ENCODE measurements at regions not wholly inside any gene's neighbourhood (a gene's known extent, or its start where the extent isn't known, plus 50 kb on each side); places are given as distances from the start of the nearest gene placed in this dataset.
"Not testable (repeated sequence)": the region's sequence is repeated elsewhere in the genome, so short reads cannot be mapped to it uniquely, and the experiment has no call there.

- in situ Hi-C loops (cut with HindIII; ENCODE audit: low sequenced_read_pairs), result no loop called here
These were observed 331.9 kb downstream of the NUP35 start for GRCh38 chr2:183456177-183456576.

DNA sequence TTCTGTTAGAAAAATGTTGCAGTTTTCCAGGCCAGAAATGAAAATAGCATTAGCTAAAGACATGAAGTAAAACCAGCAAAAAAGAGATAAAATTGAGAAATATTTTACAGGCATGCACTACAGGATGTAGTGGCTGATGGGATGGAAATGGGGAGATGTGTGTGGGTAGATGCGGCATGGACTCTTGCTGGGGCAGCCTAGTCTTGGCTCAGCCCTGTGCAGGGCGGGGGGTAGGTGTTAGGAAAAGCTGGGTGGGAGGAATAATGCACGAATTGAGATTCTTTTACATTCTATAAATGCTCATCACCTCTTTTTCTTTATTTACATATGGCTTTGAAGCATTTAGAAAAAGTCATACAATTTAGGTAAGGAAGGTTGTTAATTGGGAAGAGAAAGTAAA lies 334.2 kb downstream of the NUP35 start:
- in situ Hi-C loops (cut with HindIII; ENCODE audit: low sequenced_read_pairs), result no loop called here

- in situ Hi-C loops (cut with HindIII; ENCODE audit: low sequenced_read_pairs), result no loop called here
These were observed 335.2 kb downstream of the NUP35 start for GRCh38 chr2:183459466-183459865.

DNA sequence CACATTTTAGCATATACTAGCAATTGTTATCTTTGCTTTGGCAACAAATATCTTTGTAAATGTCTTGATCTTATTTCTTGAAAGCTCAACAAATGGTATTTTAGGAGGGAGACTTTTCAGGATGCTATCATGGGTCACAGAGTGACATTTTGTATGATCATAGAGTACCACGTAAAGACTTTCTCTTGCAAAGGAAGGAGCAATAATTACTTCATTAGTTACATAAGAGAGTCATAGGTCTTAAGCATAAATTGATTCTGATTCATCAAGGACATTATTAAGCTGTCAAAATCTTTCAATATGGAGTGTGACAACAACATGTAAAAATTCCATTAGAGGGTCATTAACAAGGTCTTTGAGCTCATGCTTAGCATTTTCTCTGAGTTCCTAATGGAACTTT lies 339.6 kb downstream of the NUP35 start:
- in situ Hi-C loops (cut with HindIII; ENCODE audit: low sequenced_read_pairs), result no loop called here

DNA sequence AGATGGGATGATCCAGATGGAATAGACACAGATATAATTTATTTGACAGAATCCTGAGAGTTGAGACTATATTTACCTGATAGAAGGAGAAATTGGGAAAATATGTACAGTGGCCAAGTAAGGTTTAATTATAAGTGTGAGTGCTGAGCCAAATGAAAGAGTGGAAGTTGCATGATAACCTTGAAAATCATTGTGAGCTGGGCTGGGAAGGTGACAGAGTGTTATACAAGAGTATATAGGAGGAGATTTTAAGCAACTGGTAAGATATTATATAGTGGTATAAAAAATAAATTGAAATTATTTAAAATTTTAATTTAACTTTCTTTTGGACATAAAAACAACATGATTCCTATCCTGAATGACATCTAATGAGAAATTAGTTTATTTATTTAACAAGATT lies 340.8 kb downstream of the NUP35 start:
- in situ Hi-C loops (cut with HindIII; ENCODE audit: low sequenced_read_pairs), result no loop called here

- in situ Hi-C loops (cut with HindIII; ENCODE audit: low sequenced_read_pairs), result no loop called here
These were observed 350.9 kb downstream of the NUP35 start for GRCh38 chr2:183474912-183475695.

DNA sequence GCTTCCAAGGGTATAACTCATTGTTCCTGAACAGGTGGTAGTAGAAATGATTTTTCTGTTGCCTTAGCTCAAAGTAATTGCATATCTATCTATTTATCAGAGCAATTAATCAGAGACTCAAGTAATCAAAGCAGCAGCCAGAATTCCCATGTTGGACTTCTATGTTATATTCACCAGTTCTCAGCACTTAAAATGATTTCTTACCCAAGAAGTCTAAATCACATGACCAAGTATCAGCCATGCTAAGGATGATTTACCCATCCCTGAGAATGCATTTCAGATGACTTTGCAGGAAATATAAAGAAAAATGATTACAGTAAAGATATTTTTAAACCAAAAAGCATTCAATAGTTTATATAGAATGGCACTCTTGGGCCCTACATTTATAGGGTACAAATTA lies 352.2 kb downstream of the NUP35 start:
- in situ Hi-C loops (cut with HindIII; ENCODE audit: low sequenced_read_pairs), result no loop called here

DNA sequence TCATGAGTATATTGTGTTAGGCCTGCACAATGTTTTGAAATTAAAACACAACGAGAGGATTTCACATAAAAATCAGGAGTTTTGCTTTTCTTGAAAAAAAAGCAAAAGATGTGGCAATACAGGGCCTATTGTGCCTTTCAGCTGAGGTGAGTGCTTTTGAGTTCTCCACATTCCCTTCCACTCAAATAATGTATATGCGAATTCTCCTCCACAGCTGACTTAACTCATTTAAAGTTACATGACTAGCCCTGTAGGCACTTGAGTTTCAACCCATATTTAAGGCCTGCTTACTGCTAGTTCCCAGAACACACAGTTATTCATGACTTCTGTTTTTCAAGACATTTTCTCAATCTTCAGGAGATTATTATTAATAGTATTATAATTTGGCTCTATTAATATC lies 353.1 kb downstream of the NUP35 start:
- in situ Hi-C loops (cut with HindIII; ENCODE audit: low sequenced_read_pairs), result no loop called here

DNA sequence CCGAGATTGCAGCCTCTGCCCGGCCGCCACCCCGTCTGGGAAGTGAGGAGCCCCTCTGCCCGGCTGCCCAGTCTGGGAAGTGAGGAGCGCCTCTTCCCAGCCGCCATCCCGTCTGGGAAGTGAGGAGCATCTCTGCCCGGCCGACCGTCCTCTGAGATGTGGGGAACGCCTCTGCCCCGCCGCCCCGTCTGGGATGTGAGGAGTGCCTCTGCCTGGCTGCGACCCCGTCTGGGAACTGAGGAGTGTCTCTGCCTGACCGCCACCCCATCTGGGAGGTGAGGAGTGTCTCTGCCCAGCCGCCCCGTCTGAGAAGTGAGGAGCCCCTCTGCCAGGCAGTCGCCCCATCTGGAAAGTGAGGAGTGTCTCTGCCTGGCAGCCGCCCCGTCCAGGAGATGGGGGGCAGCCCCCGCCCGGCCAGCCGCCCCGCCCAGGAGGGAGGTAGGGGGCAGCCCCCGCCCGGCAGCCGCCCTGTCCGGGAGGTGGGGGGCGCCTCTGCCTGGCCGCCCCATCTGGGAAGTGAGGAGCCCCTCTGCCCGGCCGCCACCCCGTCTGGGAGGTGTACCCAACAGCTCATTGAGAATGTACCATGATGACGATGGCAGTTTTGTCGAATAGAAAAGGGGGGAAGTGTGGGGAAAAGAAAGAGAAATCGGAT lies 354.8 kb downstream of the NUP35 start:
- in situ Hi-C loops (cut with HindIII; ENCODE audit: low sequenced_read_pairs), result not testable (repeated sequence)

GRCh38 chr2:183487326-183487725 lies 363.1 kb downstream of the NUP35 start:
- in situ Hi-C loops (cut with HindIII; ENCODE audit: low sequenced_read_pairs), result no loop called here

- in situ Hi-C loops (cut with HindIII; ENCODE audit: low sequenced_read_pairs), result no loop called here
These were observed 364.2 kb downstream of the NUP35 start for GRCh38 chr2:183488421-183488820.

DNA sequence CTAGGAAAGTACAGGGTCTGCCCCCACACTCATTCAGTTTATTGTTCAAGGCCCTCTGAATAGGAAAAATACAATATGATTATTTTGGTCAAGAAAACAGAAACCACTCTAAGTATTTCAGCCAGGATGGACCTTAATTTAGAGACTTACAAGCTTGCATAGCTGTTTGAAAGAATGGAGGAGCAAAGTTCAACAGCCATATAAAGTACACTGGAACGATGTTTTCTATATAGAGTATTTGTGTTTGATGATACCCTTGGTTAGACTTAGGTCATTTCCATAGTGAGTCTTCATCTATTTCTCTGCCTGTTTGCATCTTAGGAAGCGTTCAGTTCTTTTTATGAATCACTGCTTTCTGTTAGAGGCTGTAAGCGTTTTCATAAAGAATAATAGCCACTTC lies 366.2 kb downstream of the NUP35 start:
- in situ Hi-C loops (cut with HindIII; ENCODE audit: low sequenced_read_pairs), result no loop called here

GRCh38 chr2:183490914-183491313 lies 366.7 kb downstream of the NUP35 start:
- in situ Hi-C loops (cut with HindIII; ENCODE audit: low sequenced_read_pairs), result no loop called here

- in situ Hi-C loops (cut with HindIII; ENCODE audit: low sequenced_read_pairs), result no loop called here
These were observed 368.8 kb downstream of the NUP35 start for GRCh38 chr2:183493040-183493439.

GRCh38 chr2:183495079-183495478 lies 370.8 kb downstream of the NUP35 start:
- in situ Hi-C loops (cut with HindIII; ENCODE audit: low sequenced_read_pairs), result no loop called here

DNA sequence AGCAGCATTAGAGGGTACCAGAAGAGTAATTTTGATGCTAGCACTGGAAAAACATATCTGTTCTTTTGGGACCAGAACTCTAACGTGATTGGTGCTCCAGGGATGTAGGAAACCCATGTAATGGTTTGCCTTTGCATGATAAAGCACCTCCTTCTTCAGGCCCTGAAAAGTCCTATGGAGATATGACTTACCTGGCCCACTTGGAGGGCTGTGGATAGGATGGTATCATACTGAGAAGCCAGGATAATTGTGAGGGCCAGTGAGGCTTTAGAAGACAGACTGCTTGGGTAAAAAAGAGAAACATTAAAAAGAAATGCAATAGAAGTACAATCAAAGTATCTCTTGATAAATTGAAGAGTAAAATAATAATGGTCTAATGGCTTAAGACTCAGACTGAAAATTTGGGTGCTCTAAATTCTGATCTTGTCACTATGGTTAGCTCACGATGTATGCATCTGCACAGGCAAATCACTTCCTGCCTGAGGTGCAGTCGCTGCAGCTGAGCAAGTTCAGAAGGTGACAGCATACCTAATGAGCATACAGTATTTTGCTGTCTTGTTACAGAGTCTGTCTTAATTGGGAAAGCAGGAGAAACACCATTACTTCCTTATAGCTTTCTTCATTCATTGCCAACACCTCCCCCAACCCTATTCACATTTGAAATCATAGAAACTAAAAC lies 371.5 kb downstream of the NUP35 start:
- in situ Hi-C loops (cut with HindIII; ENCODE audit: low sequenced_read_pairs), result no loop called here

DNA sequence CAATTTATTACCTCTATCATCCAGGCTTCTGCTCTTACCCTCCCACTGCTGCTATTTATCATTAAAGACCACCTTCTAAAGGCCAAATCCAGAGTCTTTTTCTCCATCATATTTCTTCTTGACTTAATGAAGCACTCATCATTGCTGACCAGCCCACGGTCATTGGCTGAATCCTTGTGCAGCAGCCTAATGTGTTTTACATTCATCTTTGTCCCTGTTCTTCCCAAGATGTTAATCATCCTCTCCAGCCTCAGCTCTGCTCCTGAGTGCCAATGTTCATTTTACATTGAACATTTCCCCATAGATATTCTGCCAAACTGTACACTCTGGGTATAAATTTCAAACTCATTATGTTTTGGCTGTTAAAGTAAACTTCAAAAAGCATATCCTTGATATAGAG lies 373.6 kb downstream of the NUP35 start:
- in situ Hi-C loops (cut with HindIII; ENCODE audit: low sequenced_read_pairs), result no loop called here

DNA sequence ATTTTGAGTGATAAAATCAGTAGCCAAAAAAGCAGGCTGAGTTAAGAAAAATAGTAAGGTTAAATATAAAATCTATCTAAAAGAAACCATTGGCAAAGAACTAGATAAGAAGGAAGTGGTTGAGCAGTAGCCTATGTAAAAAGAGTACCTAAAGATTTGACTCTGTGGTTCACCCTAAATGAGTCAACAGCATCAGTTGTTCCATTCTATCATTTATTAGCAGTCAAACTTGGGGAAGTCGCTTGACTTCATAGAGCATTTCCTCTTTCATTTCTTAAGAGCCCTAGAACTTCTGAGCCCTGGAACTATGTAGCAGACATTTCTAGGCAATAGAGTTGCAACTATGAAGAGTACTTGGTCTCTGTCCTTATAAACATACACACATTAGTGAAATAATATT lies 381.7 kb downstream of the NUP35 start:
- in situ Hi-C loops (cut with HindIII; ENCODE audit: low sequenced_read_pairs), result no loop called here

DNA sequence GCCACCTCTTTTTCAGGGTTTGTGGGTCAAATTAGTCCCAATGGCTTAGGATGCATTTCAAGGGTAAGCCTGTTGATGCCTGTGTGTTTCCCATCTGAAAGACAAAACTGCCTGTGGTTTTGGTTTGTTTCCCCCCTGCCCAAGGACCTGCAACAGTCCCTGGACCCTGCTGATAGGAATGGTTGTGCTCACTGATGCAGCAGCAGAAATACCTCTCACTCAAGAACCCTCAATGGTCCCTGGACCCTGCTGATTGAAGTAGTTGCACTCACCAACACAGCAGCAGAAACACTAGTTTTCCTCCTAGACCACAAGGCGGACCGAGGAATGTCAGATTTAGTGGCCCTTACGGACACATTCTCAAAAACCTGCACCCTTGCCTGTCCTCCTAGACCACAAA lies 386.9 kb downstream of the NUP35 start:
- in situ Hi-C loops (cut with HindIII; ENCODE audit: low sequenced_read_pairs), result no loop called here

- in situ Hi-C loops (cut with HindIII; ENCODE audit: low sequenced_read_pairs), result no loop called here
These were observed 395.3 kb downstream of the NUP35 start for GRCh38 chr2:183519371-183520056.

- in situ Hi-C loops (cut with HindIII; ENCODE audit: low sequenced_read_pairs), result no loop called here
These were observed 397.7 kb downstream of the NUP35 start for GRCh38 chr2:183521911-183522310.

All from DLD1 (cell line).